HG03354 (cell line): ENCODE measurements at regions not wholly inside any gene's neighbourhood (a gene's known extent, or its start where the extent isn't known, plus 50 kb on each side); places are given as distances from the start of the nearest gene placed in this dataset.

ENCODE experiments used
- ATAC-seq: cut with Tn5 transposase; IDR thresholded peaks from one replicate; pipeline ENCODE4 v1.9.1; 2021; ENCODE audit warnings: mild to moderate bottlenecking; ENCODE audit not compliant: unreplicated experiment, poor library complexity, severe bottlenecking

GRCh38 chr10:31721096-31721495 is 207.5 kb downstream of the ARHGAP12 start:
- ATAC-seq = no peak

DNA sequence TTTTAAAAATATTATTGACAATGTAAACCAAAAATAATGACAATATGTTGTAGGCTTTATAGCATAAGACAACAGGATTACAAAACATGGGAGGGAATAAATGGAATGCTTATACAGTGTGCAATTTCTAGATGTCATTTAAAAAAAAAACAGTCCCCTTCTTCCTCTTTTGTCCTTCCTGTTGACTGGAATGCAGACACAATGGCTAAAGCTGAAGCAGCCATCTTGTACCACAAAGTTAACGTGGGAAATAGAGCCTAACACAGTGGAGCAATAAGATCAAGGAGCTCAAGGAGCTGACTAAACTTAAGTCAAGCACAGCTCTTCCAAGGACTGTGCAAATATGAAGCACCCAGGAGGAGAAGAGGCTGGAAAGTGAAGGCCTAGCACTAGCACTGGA is 208.1 kb downstream of the ARHGAP12 start:
- no peak for ATAC-seq

DNA sequence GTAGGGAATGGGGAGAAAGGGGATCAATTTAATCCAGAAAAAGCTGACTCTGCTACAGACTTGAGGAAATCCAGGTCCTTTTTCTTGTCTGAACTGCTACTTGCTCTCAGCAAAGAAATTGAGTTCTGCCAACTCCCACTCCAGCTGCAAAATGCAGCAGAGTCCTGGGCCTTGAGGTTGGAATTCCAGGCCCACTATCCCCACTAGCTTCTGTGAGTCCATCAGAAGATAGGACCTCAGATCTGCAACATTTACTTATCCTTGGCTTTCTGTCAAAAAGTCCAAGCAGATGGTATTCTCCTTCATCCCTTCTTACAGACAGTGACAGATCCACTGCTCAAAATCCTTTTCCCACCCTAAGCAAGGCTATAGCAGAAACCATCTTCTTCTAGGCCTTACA is 219.2 kb downstream of the ARHGAP12 start:
- no peak for ATAC-seq

DNA sequence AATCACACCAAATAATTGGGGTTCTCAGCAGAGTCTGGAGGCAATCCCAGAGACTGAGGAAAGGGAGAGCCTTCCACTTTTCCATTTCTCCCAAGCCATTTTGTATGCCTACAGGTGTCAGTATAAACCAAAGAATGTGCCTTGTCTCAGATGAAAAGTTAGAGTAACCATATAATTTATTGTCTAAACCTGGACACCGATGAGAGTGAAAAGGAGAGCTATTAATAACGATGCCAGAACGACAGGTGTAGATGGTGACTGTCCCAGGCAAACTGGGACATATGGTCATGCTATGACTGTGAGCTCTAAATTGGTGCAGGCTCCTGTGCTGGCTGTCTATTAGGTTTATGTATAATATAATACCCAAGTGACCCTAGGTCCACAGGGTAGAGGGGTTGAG is 219.6 kb downstream of the ARHGAP12 start:
- no peak for ATAC-seq

- no peak for ATAC-seq
Observed at GRCh38 chr10:31708474-31708873, 220.2 kb downstream of the ARHGAP12 start.

- no peak for ATAC-seq
Observed at GRCh38 chr10:31708046-31708445, 220.6 kb downstream of the ARHGAP12 start.

DNA sequence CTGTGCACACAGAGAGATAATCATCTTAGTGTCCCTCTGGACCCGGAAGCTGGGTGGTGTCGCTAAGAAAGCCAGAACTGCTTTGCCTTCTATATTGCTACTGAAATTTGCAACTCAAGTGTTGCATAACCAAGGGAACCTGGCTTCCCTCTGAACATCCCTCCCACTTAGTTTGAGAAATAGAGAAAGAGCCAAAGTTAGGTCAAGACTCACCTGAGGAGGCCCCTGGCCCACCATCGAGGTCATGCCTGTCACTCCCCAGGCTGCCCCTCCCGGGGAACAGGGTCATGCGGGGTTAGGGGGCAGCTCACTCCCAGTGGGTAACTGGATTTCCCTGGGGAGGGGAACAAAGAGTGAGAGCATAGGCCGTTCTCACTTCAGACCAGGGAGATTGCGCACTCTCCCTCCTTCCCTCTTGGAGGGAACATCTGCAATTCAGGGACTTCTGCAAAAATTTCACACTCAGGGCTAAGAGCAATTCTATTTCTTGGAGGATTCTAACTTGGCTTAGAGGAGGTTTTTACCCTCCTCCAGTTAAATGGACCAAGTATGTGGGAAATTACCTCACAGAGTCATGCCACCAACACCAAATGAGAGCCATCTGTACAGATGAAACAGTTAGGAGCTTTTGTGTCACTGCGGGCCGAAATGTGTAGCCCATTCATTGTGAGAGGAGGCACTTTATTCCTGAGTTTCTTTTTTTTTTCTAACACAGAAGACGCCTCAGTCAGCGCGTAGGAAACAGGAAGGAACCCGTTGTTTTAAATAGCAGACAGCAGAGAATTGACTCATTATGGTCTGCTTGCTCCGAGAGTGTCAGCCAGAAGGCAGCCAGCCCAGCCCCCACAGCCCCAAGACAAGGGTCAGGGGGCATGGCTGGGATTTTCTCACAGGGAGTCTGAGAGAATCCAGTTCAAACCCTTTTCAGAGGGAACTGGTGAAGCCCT is 221.3 kb downstream of the ARHGAP12 start:
- peak; percentile 85 for ATAC-seq

GRCh38 chr10:31706464-31707092 is 222.1 kb downstream of the ARHGAP12 start:
- ATAC-seq = no peak

DNA sequence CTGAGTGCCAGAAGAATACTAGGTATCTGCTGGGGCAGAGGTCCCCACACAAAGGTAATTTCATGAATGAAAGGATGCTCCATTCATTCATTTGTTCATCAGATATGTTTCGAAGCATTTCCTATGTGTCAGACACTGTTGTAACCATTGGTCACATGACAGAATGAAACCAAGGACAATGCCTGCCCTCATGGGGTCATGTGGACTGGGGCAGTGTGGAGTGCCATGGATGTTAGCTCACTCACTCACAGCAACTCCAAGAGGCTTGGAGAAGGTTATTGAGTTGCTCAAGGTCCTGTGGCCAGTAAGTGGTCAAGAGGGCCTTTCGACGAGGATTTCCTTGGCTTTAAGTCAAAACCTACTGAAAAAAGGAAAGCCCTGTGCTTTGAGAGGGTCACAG is 223.5 kb downstream of the ARHGAP12 start:
- ATAC-seq = no peak

- ATAC-seq = no peak
Observed at GRCh38 chr10:31704195-31704594, 224.4 kb downstream of the ARHGAP12 start.

DNA sequence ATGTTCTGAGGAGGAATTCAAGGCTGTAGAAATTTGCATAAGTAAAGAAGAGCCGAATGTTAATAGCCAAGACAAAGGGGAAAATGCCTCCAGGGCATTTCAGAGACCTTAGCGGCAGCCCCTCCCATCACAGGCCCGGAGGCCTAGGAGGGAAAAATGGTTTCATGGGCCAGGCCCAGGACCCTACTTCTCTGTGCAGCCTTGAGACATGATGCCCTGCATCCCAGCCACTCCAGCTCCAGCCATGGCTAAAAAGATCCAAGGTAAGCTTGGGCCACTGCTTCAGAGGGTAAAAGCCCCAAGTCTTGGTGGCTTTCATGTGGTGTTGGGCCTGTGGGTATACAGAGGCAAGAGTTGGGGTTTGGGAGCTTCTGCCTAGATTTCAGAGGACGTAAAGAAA is 225.7 kb downstream of the ARHGAP12 start:
- no peak for ATAC-seq

DNA sequence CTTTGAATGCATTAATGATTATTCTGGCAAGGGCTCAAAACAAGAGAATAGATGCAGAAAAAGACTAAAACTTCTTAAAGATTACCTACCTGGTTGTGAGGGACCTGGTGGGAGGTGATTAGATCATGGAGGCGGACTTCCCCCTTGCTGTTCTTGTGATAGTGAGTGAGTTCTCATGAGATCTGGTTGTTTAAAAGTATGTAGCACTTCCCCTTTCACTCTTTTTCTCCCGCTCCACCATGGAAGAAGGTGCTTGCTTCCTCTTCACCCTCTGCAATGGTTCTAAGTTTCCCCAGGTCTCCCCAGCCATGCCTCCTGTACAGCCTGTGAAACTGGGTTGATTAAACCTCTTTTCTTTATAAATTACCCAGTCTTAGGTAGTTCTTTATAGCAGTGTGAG is 226.6 kb downstream of the ARHGAP12 start:
- ATAC-seq = no peak

- no peak for ATAC-seq
Observed at GRCh38 chr10:31701546-31701945, 227.1 kb downstream of the ARHGAP12 start.

- no peak for ATAC-seq
Observed at GRCh38 chr10:31700181-31700611, 228.4 kb downstream of the ARHGAP12 start.

DNA sequence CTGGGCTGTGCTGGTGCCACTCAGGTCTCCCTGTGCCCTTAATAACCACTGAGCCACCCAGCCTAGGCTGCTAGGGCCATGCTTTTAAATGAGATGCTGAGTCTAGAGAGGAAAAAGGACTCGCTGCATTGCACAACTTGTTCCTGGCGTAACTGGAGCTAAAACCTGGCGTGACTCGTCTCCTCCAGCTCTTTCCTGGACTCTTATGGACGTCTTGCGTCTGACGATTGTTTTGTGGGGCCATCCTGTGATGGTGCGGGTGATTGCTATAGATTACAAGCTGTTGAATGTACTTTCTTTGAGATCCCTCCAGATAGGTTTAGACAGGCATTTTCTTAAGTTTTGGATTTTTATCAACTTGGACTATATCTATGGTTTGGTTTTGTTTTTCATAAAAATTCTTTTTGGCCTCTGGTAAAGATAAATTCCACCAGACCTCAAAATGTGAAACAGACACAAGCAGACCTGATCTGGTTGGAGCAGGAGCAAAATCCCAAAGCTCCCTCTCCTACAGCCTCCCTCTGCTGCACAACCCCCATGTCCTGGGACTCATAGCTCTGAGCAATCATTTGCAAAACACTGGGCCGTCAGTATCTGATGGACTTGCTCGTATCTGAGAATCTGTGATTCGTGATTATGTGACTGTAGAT is 230.3 kb downstream of the ARHGAP12 start:
- no peak for ATAC-seq

DNA sequence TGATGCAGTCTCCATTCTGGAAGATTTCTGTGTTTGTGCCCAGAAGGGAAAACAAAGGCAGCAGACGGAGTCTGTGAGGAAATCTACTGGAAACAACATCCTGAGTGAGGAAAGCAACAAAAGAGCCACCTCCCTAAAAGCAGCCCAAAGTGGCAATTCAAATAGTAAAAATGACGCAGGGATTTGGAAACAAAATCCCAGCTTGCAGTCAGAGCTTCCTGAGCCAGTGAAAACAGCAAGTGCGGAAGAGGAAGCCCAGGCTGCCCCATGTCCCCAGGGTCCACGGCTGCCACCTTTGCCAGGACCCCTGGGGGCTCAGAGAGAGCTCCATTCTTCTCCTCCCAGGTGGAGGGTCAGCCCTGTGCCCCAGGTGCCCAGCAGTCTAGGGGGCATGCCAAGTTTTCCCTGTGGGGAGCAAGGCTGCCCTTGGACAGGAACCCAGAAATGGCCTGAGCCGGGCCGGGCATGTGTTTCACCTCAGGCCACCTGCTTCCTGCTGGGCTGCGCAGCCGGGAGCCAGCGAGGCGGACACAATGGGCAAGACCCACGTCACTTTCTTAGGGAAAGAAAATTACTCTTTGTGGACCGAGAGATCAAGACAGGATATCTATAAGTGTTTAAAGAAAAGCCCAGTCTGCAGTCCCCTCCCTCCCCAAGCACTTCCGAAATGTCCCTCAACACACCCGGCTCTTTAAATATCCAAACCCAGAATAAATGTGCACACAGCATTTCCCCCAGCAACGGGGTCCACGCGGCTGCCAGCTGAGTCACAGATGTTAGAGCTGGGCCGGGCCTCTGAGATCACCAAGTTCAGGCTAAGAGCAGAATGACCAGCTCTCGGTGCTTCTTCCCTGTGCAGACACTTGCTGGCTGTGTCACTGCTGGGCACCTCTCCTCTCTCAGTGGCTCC is 231.1 kb downstream of the ARHGAP12 start:
- ATAC-seq = no peak

DNA sequence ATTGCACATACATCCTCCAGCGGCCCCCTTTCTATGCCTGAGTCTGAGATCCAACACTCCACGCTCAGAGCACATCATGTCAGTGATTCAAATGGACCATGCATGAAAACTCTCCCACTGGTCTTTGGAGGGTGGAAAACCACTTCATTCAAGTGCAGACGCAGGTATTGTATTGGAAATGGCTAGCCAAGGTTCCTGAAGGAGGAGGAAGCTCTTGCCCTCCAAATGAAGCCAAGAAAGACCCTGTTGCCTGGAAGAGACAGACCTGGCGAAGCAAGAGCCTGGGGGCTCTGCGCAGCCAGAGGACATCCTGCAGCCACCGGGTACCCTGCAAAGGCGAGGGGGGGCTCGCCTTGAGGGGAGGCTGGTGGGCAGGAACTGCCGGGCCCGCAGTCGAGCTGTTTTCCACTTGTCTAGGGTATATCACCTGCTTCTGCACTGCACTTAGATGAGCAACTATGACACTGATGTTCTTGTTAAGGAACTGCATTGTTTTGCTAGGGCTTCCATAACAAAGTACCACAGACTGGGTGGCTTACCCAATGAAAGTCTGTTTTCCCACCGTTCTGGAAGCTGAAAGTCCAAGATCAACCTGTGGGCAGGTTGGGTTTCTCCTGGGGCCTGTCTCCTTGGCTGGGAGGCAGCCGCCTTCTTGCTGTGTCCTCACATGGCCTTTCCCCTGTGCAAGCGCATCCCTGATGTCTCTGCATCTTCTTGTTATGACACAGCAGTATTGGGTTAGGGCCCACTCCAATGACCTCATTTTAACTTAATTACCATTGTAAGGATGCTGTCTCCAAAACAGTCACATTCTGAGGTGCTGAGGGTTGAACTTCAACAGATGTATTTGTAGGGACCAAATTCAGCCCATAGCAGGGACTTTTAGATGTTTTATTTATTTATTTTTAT is 233.4 kb downstream of the ARHGAP12 start:
- no peak for ATAC-seq

- ATAC-seq = no peak
Observed at GRCh38 chr10:31694126-31694685, 234.4 kb downstream of the ARHGAP12 start.
